OCI-LY7 (cell line): ENCODE measurements at regions not wholly inside any gene's neighbourhood (a gene's known extent, or its start where the extent isn't known, plus 50 kb on each side); places are given as distances from the start of the nearest gene placed in this dataset.

Source experiments
- EZH2phosphoT487 ChIP-seq: fragments of 200-600 bp; sonication (generic); IDR thresholded peaks from 2 replicates; pipeline ENCODE4 v1.6.1; 2018; ENCODE audit warnings: low read depth, borderline replicate concordance, mild to moderate bottlenecking, mixed run types, antibody characterized with exemption, low read length, moderate library complexity, mixed read lengths
- TF ChIP-seq, protein P1 (sequence below): fragments of 200-600 bp; sonication (generic); conservative IDR thresholded peaks from 2 replicates; pipeline ENCODE4 v1.5.1; 2014; ENCODE audit warnings: mild to moderate bottlenecking, antibody characterized with exemption, low read length, moderate library complexity, mixed read lengths

DNA sequence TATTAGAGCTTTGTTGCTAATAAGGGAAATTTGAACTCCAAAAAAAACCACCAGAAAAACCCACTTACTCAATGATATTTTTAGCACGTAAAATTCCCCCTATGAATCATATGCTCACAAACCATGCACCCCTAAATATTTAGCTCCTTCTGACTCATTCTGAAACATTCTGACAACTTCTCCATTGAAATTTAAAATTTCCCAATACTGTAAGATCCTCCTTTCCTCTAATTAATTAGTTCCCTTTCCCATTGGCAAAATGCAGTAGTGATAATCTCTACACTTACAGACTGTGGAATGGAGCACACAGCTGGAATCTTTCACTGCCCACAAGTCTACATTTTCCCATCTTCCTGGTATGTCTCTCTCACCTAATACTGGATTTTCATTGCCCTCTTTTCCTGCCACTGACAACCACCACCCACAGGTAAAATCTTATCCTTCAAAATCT is 215.8 kb upstream of the ACVR2A start:
- TF ChIP-seq, protein P1, sequence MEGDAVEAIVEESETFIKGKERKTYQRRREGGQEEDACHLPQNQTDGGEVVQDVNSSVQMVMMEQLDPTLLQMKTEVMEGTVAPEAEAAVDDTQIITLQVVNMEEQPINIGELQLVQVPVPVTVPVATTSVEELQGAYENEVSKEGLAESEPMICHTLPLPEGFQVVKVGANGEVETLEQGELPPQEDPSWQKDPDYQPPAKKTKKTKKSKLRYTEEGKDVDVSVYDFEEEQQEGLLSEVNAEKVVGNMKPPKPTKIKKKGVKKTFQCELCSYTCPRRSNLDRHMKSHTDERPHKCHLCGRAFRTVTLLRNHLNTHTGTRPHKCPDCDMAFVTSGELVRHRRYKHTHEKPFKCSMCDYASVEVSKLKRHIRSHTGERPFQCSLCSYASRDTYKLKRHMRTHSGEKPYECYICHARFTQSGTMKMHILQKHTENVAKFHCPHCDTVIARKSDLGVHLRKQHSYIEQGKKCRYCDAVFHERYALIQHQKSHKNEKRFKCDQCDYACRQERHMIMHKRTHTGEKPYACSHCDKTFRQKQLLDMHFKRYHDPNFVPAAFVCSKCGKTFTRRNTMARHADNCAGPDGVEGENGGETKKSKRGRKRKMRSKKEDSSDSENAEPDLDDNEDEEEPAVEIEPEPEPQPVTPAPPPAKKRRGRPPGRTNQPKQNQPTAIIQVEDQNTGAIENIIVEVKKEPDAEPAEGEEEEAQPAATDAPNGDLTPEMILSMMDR: no peak
- no peak for TF ChIP-seq EZH2phosphoT487
